ELR (cell line): ENCODE measurements at regions not wholly inside any gene's neighbourhood (a gene's known extent, or its start where the extent isn't known, plus 50 kb on each side); places are given as distances from the start of the nearest gene placed in this dataset.

Experiments used
- DNase-seq: peaks from one replicate; pipeline ENCODE4 v3.0.0-alpha.2; 2015; ENCODE audit warnings: low read depth

GRCh38 chr14:56918849-56919574, 108.7 kb upstream of the OTX2 start:
- no peak for DNase-seq

DNA sequence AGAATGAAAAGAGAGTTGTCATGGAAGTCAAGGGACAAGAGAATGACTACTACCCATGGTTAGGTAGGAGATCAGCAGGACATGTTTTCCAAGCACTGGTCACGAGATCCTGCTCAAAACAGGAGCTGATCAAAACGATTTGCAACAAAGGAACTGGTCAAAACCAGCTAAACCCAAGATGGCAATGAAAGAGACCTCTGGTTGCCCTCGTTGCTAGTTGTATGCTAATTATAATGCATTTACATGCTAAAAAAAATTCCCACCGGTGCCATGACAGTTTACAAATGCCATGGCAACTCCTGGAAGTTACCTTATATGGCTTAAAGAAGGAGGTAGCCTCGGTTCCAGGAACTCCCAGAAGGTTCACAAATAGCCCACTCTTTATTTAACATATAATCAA, 95.0 kb upstream of the OTX2 start:
- DNase-seq = no peak

- DNase-seq = no peak
Measured at GRCh38 chr14:56903304-56903969, 93.2 kb upstream of the OTX2 start.

GRCh38 chr14:56902385-56902784, 92.1 kb upstream of the OTX2 start:
- DNase-seq = no peak

- DNase-seq = no peak
Measured at GRCh38 chr14:56900726-56901125, 90.4 kb upstream of the OTX2 start.

GRCh38 chr14:56899829-56900228, 89.5 kb upstream of the OTX2 start:
- no peak for DNase-seq

DNA sequence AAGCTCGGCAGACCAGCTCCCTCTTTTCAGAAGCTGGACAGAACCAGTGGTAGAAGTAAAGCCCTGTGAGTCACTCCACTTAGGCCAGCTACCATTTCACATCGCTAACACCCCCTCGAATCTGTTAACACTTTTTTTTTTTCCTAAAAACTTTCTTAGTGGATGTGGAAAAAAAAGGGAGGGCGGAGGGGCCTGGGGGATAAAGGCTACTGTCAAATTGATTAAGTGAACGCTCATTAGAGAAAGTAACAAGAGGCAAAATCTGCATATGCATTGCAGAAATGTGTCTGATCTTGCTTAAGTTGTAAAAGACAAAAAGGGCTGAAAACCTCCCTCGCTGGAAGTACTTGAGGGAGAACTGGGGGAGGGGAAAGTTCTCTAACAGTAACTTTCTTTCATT, 86.6 kb upstream of the OTX2 start:
- DNase-seq = no peak

DNA sequence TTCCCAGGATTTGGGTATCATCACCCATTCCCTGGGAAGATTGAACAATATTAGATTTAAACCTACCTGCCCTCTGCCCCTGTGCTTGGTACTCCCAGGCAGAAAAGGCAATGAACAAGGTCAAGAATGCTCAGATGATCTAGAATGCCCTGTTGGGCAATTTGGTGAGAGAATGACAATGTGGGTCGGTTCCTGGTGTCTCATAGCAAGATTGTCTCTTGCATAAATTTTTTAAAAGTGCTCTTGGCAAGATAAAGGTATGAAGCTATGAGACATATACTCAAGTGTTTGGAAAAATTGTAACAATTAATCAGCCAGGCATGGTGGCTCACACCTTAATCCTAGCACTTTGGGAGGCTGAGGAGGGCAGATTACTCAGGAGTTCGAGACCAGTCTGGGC, 86.0 kb upstream of the OTX2 start:
- no peak for DNase-seq

GRCh38 chr14:56895154-56895553, 84.9 kb upstream of the OTX2 start:
- no peak for DNase-seq

DNA sequence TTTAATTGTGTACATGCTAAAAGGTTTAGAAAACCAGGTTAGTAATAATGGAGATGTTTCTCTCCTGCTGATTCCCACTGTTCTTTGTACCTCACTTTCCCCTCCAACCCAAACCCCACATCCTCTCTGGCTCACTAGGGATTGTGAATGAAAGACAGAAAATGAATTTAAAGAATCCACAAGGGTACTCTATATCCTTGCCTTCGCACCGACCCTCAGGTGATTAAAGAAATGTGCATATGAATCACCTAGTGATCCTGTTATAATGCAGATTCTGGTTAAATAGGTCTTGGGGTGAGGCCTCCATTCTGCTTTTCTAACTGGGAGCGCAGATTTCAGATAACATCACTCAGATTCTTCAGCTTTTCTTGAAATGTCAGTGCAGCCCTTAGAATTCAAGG, 84.3 kb upstream of the OTX2 start:
- no peak for DNase-seq

DNA sequence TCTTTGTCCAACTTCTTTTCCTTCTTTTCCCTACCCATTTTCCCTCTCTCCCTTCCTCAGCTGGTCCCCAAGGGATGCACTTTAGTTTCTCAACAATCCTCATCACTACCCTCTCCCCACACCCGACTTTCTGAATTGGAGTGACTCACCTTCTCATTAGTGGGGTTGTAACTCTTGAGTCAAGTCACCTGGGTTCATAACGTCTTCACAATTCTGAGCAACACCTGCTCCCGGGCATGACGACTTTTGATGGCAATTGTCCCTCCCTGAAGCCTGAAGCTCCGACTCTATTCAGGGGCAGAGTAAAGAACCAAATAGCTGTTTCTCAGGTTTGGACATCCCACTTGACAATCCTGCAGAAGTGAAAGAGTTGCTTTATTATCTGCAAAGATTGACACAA, 82.7 kb upstream of the OTX2 start:
- DNase-seq = no peak

DNA sequence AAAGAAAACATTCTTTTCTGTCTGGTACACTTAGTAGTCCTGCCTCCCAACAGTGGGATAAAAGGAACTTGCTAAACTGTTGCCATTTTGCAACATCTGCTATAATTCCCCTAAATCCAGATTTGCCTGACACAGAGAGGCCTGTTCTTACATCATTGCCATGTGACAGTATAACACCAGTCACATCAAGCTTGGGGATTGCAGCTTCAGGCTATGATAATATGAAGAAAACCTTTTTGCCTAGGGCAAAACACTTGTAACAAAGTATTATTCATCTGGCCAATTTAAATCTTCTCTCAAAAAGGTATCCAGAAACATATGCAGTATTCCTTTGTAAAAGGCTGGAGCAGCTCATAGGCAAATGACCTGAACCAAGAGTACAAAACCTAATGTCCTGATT, 80.9 kb upstream of the OTX2 start:
- DNase-seq = no peak

DNA sequence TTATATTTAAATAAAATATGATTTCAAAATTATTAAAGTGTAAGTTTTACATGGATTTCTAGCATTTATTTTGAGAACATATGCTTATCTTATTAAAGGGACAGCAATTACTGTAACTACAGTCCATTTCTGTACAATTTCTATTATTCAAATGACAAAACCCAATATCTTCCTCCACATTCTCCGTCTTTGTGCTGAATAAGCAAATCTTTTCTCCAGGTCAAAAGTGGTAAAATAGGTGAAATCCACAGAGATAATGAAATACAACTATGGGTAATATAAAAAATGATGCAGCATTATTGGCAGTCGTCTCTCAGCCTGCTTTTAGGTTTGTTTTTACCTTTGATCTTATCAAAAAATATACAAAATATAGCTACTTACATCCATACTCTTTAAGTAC, 79.4 kb upstream of the OTX2 start:
- no peak for DNase-seq

DNA sequence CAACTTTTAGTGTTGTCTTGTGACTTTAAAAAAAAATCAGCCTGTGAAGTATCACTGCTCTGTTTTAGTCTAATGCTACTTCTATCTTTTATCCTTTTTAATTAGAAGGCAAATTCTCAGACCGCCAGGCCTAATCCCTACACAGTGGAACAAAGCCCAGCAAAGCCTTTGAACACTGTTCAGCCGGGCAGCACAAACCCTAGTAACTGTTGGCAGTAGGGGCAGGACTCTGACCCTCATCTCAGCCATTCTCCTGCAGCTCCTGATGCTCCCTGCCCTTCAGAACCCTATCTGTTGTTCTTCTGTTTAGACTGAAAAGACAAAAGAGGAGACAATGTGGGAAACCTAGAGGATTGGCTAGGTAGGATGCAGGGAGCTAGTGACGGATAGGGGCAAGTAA, 78.0 kb upstream of the OTX2 start:
- DNase-seq = no peak

GRCh38 chr14:56887216-56887615, 76.9 kb upstream of the OTX2 start:
- DNase-seq = no peak

GRCh38 chr14:56886471-56887062, 76.3 kb upstream of the OTX2 start:
- no peak for DNase-seq

- no peak for DNase-seq
Measured at GRCh38 chr14:56885825-56886224, 75.5 kb upstream of the OTX2 start.

DNA sequence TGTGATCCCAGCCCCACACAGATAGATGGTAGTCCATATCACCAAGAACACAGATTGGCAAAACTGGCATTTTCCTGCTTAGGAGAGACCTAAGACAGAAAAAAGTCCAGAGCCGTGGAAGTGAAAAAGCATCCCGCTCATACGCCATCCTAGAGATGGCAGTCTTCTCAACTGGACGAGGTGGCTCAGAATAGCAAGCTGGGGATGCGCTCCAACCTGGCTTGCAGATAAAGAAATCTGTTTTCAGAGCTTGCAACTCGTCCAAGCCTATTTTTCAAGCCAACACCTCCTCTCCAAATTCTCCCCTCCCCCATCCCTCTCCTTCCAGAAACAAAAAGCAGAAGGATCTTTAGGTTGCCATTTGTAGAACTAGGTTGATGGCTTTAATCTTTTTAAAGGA, 74.3 kb upstream of the OTX2 start:
- no peak for DNase-seq

DNA sequence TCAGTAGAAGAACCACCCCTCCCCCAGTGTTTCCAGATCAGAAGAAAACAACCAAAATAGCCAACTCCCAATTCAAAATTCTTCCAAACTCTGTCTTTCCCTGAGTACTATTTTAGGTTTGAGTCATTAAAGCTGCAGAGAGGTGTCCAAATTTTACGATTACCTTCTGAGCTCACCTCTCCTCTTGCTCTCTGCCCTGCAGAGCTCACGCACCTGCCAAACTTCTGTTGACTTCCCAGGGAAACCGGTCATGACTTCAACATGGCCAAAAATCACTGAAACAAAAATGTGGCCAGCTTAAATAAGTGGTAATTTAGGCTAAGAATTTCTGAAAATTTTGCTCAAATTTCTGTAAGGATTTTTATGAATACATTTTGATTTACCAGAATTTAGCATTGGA, 70.9 kb upstream of the OTX2 start:
- DNase-seq = no peak

GRCh38 chr14:56878766-56879165, 68.5 kb upstream of the OTX2 start:
- DNase-seq = no peak

- no peak for DNase-seq
Measured at GRCh38 chr14:56875104-56875675, 64.9 kb upstream of the OTX2 start.

GRCh38 chr14:56874375-56874774, 64.1 kb upstream of the OTX2 start:
- peak; percentile 10 for DNase-seq

DNA sequence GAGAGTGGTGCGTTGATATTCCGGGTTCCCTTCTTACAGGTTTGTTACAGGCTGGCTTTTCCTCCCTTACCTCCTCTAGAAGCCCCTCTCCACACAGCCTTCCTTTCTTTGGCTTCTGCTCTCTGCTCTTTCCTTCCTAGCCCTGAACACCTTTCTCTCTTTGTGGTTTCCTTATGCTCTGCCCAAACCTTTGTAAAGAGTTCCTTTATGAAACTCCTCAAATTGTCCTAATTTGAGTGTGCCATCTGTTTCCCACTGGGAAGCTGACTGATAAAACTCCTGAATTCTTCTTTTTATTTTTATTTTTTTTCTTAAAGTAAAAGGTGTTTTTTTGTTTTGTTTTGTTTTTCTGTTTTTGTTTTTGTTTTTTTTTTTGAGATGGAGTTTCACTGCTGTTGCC, 60.1 kb upstream of the OTX2 start:
- no peak for DNase-seq
